ENCODE measurements at regions not wholly inside any gene's neighbourhood (a gene's known extent, or its start where the extent isn't known, plus 50 kb on each side); places are given as distances from the start of the nearest gene placed in this dataset.

DNA sequence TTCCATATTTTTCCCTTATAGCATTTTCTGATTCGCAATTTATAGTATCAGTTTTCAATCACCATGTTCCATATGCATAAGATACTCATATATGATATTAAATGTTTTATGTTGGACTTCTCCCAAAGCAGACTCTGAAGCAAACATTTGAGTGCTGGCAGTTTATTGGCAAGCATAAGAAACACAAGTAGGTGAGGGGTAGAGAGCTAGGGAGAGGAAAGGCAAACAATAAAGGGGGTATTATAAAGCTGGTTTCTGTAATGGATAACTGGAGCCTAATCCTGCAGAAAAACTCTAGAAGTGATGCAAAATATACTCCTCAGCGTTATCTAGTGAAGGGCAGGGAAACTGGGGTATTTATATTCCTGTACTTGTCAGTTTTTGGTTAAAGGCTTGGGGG, 491.5 kb upstream of the TGFBR2 start:
- DNase-seq (ENCODE audit: low read depth in 1 of 2, low spot score in 1 of 2), result no peak

DNA sequence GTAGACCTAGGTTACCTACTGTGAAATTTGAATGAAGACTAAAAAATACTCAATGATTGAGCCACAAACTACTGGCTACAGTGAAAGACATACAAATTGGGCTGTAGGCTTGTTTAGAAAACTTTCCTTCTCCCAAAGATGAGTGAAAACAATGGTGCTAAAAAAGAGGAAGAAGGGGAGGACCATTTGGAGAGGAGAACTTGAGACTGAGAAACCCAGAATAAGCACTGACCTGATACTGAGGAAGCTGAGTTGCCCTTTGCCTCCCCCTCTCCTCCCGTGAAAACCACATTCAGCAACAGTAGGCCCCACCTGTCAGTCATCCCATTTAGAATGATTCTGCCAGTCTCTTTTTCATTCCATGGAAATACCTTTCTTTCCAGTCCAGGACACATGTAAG, 484.0 kb upstream of the TGFBR2 start:
- DNase-seq (ENCODE audit: low read depth in 1 of 2, low spot score in 1 of 2), result no peak

DNA sequence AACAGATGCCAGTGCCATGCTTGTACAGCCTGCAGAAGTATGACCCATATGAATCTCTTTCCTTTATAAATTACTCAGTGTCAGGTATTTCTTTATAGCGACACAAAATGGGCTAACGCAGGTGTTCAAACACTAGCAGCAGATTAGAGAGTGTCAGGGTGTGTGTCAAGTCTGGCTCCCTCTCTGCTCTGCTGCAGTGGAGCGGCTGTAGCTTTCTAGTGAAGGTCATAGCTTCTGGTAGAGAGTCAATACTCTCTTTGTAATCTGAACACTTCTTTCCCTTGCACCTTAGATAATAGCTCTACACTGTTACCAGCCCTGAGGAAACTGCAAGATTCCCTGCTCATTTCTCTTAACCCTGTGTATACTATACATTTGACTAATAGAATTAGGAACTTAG, 483.2 kb upstream of the TGFBR2 start:
- no peak for DNase-seq (ENCODE audit: low read depth in 1 of 2, low spot score in 1 of 2)

DNA sequence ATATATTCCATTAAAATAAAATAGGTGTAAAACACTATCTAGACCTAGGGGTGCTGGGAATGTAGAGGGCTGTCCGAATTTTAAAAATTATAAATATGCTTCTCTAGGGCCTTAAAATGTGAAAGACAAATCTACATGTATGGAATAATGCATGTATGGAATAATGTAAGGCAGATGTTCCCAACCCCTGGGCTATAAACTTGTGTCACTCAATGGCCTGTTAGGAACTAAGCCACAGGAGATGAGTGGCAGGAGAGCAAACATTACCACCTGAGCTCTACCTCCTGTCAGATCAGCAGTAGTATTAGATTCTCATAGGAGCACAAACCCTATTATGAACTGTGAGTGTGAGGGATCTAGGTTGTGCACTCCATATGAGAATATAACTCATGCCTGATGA, 482.6 kb upstream of the TGFBR2 start:
- DNase-seq (ENCODE audit: low read depth in 1 of 2, low spot score in 1 of 2), result no peak

DNA sequence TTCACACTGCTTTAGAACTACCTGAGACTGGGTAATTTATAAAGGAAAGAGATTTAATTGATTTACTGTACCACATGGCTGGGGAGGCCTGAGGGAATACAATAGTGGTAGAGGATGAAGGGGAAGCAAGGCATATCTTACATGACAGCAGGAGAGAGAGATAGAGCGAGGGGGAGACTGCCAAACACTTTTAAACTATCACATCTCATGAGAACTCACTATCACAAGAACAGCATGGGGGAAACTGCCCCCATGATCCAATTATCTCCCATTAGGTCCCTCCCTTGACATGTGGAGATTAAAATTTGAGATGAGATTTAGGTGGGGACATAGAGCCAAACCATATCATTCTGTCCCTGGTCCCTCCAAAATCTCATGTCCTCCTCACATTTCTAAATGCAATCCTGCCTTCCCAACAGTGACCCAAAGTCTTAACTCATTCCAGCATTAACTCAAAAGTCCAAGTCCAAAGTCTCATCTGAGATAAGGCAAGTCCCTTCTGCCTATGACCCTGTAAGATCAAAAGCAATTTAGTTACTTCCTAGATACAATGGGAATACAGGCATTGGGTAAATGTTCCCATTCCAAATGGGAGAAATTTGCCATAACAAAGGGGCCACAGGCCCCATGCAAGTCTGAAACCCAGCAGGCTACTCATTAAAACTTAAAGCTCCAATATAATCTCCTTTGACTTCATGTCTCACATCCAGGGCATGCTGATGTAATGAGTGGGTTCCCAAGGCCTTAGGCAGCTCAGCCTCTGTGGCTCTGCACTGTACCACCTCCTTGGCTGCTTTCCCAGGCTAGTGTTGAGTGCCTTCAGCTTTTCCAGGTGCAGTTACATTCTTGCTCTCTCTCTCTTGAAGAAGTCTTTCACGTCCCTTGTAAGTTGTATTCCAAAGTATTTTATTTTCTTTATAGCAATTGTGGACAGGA, 481.7 kb upstream of the TGFBR2 start:
- DNase-seq (ENCODE audit: low read depth in 1 of 2, low spot score in 1 of 2), result no peak

DNA sequence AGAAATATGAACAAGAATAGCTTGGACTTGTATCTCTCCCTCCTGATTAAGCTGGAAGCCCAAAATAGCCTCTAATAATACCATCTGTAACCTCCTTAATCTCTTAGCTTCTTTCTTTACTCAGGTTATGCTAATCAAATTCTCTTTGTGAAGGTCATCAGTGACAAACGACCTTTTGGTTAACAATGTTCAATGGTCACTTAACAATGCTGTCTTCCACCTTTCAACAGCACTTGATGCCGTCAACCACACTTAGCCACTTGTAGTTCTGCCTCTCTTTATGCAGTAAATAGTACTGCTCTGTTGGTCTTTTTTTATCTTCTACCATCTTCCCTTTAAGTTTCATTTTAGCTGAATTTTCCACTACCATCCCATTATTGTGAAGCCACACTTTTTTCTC, 476.6 kb upstream of the TGFBR2 start:
- DNase-seq (ENCODE audit: low read depth in 1 of 2, low spot score in 1 of 2), result no peak

DNA sequence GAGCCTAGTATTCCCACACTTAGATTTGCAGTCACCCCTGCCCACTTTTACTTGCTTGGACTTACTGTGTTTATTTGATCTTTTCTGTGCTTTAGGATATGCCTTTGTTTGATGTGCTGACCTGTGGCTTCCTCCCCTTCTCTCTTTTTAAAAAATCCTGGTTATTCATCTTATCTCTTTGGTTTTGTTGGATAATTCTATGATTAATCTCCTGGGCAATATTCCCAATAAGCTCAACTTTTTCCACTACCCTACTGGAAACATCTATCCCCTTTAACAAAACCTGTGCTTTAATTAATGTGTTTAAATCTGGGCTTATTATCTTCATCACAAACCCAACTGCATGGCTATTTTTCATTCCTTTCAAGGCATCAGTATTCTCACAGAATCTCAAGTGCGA, 476.0 kb upstream of the TGFBR2 start:
- no peak for DNase-seq (ENCODE audit: low read depth in 1 of 2, low spot score in 1 of 2)

DNA sequence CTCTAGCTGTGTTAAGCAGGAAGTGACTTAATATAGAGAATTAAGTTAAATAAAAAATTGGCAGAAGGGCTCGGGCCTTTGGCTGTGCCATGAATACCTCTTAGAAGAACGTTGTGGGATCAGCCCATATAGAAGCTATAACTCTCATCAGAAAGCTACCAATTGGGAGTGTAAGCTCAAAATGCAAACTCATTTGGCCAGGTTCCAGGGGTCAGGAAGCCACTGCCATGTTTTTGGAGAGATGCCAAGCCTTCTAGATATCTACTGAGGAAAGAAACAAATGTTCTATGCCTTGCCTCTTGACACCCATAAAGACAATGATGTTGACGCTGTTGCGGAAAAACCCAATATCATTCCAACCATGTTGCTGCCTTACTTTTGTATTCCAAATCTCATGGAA, 475.2 kb upstream of the TGFBR2 start:
- DNase-seq (ENCODE audit: low read depth in 1 of 2, low spot score in 1 of 2), result no peak

DNA sequence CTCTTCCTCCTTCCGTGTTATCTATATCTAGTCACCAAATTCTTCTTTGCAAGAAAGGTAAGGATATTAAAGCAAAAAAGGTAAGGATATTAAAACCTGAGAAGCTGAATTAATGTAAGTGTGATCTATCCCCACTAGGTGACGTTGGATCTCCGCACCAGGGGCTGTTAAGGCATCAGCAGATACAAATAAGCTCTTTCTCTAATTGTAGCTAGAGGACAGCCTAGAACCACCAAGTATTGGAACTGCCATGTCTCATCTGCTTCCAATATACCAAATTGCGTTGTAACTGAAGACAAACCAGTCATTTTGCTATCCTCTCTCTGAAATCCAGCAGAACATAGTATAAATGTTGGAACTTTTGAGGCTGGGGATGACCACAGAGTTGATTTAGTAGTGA, 471.2 kb upstream of the TGFBR2 start:
- DNase-seq (ENCODE audit: low read depth in 1 of 2, low spot score in 1 of 2), result no peak

DNA sequence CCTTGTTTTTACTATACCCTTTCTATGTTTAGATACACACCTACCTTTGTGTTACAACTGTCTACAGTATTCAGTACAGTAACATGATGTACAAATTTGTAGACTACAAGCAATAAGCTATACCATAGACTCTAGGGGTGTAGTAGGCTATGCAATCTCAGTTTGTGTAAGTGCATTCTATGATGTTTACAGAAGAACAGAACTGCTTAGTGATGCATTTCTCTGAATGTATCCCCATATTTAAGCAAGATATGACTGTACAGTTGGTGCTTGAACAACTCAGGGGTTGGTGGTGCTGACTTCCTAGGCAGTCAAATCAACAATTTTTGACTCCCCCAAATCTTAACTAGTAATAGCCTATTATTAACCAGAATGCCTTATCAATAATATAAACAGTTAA, 467.1 kb upstream of the TGFBR2 start:
- no peak for DNase-seq (ENCODE audit: low read depth in 1 of 2, low spot score in 1 of 2)

DNA sequence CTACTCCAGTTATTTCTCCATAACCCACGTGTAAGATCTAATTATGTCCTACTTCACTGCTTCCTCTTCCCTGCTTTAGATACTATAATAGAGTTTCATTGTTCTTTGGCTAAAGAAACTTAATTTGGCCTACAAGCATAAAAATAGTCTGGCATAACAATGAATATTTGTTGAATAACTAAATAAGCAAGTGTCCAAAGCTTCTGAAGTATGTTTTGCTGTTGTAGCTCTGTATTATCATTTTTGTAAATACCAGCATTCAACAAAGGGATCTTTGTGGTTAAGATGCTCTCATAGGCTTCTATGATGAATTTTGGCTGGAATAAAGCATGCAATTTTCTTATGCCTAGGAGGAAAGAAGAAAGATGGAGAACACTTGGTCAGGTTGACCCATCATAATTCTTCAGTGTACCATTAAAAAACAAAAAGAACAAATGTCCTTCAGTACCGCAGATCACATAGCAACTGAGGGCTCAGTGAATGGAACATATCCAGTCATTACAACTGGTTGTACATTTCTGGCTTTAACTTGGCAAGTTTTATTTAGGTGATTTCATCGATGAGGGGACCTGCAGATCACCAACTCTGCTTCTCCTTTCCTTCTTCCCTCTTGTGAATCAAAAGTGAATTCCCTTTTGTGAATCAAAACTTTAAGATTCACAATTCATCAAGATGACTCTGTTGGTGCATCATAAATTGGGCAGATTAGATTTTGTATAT, 465.9 kb upstream of the TGFBR2 start:
- DNase-seq (ENCODE audit: low read depth in 1 of 2, low spot score in 1 of 2), result no peak

DNA sequence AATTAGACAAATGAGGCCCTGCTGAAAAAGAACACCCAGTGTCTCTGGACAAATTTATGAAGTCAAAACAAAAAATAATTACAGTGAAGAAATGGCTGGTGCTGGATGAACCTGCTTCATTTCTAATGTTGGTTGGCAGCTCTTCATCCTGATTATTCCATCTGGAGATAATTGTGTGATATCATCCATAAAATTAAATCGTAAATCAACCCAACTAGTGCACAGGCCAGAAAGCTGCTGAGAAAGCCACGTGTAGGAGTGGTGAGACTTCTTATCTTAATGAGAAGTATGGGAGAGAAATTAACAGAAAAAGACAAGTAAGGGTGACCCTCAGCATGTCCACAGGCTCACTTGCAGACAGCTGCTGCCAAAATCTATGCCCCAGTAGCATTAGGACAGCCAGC, 465.2 kb upstream of the TGFBR2 start:
- DNase-seq (ENCODE audit: low read depth in 1 of 2, low spot score in 1 of 2), result no peak

DNA sequence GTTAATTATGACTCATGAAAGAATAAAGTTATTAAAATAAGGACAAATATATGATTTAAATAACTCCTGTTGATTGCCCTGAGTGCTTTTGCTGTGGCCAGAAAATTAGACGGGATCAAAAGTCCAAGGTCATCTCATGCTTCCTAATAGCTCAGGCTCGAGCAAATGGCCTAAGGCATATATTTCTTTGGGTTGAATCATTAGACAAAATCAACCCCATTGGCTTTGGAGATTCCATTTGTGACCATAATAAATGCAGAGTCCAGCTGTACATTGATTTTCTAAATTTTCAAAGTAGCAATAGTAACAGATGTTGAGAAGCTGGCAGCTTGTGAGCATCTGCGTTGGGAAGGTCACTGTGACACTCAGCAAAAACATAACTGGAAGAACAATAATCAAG, 464.5 kb upstream of the TGFBR2 start:
- no peak for DNase-seq (ENCODE audit: low read depth in 1 of 2, low spot score in 1 of 2)

DNA sequence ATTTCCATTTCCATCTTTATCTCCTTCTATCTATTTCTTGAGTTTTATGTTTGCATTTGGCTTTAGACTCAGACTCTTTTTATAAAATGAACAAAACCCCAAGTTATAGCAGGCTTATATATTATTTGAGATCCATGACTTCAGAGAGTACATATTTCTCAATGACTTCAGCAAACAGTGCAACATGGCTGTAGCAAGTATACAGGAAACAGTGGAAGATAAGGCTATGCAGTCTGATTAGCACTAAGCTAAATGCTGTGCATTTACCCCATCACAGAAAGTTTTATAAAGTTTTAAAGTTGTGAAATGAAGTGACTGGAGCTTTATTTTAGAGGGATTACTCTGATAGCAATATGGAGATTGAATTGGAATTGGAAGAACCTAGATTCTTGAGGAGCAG, 463.5 kb upstream of the TGFBR2 start:
- DNase-seq (ENCODE audit: low read depth in 1 of 2, low spot score in 1 of 2), result no peak

DNA sequence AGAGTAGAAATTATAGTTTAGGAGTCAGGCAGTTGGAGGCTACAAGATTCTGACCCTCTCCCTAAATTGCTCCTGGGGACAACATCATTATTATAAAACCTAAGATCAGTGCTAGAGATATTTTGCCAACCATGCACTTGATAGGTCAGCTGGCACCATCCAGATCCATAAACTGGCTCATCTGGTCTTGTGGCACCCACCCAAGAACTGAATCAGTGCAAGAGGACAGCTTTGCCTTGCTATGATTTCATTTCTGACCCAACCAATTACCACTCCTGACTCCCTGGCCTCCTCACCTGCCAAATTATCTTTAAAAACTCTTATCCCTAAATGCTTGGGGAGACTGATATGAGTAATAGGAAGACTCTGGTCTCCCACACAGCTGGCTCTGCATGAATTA, 461.1 kb upstream of the TGFBR2 start:
- DNase-seq (ENCODE audit: low read depth in 1 of 2, low spot score in 1 of 2), result no peak

DNA sequence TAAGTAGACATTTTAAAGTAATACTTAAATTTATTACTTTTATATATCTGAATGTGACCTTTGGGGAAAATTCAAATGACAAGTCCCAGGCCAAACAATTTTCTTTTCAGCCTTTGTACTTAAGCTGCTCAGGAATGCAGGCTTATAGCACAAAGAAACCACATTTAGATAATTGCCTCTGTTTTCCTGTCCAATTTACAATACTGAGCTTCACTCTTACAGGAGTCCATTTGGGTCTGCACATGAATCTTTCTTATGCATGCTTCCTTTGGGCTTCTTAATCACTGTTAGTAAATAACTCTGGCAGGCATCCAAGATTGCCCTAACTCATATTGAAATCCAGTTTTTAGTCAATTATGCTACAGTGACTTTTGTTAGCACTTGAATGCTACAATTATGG, 459.4 kb upstream of the TGFBR2 start:
- no peak for DNase-seq (ENCODE audit: low read depth in 1 of 2, low spot score in 1 of 2)

DNA sequence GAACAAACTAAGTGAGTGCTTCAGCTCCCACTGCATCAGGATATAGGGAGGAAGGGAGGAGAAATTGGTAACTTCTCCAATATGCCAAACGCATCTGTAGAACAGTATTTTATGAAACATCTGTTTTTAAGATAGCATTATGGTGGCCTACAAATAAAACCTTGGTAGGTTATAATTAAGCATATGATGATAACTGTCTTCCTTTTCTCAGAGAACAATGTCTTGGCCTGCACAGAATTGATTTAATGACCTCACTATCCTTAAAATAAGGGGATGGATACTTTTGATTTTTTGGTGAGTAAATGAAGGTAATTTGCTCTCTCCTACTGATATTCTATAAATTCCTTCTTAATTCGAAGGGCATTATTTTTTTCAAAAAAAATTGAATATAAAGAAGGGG, 451.5 kb upstream of the TGFBR2 start:
- no peak for DNase-seq (ENCODE audit: low read depth in 1 of 2, low spot score in 1 of 2)

DNA sequence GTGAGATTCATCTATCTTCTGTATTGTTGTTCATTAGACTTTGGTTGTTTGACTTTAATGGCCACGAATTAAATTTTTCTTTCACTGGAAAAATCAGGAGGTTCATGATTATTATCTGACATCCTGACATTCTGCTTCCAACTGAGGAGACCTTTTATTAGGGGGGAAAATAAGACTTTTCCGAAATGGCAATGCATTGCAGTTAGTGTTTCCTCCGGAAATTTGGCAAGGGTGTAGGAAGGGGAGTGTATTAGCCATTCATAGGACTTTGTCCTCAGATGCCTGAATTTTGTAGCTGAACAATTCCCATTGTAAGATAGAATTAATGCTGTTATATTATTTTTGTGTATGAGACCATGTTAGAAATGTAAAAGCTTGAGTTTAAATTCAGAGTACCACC, 450.6 kb upstream of the TGFBR2 start:
- DNase-seq (ENCODE audit: low read depth in 1 of 2, low spot score in 1 of 2), result no peak

DNA sequence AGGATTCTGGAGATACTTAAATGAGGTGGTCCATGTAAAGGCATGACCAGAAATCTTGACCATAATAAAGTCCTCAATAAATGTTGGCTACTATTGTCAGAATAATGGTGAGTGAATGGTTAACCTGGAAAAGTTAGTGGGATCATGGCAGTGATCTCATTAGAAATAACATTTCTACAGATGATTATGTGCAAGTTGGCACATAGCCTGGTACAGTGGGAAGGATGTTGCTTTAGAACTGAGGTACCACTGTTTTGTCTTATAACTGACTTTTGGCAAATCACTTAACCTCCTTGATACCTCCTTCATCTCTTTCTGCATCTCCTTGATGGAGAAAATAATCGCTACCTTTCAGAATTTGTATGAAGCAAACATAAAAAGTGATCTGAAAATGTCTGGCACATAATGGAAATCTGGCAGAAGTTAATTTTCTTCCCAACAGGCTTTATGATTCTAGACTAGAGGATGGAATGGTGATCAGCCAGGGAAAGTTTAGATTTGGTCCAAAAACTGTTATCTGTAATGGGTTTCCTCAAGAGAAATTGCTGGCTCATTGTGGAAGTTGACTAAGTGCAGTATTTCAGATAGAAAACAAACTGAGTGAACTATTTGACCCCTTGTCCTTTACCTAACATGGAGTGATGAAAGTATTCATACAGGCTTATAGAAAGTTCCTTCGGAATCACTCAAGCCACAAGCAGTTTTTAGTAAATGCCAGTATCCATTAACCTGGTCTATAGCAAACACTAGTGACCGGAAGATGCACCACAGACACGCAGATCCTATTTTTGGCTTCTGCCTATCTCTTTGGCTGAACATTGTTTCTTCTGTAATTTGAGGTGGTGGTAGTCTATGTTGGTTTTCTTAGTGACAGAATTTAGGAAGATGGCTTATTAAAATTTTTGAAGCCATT, 449.6 kb upstream of the TGFBR2 start:
- no peak for DNase-seq (ENCODE audit: low read depth in 1 of 2, low spot score in 1 of 2)

DNA sequence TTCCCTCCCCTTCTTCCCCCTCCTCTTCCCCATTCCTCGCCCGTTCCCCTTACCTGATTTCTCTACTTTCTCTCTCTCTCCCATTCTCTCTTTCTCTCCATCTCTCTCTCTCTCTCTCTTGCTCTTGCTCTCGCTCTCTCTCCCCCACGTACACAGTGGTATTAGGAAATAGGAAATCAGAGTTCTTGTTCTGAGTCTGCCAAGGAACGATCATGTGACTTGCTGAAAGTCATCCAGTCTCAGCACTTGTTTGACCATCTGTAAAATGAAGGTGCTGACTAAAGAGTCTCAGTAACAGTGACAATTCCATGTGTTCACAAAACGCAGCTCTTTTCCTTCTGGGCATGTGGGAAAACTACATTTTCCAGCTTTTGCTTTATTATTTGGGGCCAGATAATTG, 445.0 kb upstream of the TGFBR2 start:
- no peak for DNase-seq (ENCODE audit: low read depth in 1 of 2, low spot score in 1 of 2)

DNA sequence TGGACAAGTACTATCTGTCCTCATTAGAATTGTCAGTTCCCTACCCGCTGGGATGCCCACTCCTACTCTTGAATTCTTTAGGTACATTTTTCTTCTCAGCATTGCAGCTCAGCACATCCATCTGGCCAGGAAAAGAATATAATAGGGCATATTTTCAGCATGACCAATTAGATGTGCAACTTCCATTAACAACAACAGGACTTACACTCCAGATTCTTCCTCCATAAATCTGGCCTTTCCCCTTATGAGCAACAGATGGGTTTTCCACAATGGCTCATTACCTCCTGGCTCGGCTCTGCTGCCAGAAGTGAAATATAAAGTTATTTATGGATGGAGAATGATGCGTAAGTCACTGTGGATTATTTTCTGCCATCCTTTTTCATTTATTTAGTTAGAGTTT, 443.8 kb upstream of the TGFBR2 start:
- no peak for DNase-seq (ENCODE audit: low read depth in 1 of 2, low spot score in 1 of 2)

DNA sequence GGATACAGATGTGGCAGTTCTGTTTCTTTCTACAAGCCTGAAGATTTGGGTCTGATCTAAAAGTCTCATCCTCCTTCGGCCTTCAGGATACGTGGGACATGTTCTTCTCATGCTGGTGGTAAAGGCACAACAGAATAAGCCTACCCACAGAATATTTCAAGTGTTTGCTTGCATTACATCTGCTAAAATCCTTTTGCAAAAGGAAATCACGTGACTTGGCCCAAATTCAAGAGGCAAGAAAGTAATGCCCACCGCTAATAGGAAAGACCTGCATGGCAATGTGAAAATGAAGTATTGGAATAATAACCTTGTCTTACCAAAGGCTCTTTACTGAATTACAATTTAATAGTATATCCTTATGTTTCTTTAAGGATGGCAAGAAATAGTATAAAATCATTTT, 439.9 kb upstream of the TGFBR2 start:
- no peak for DNase-seq (ENCODE audit: low read depth in 1 of 2, low spot score in 1 of 2)

All from activated T-helper 1 cell treated with anti-CD3 and anti-CD28 coated beads, Interleukin-2, amount 50 U/mL, for 16 hours (primary cell).